ENCODE measurements at regions not wholly inside any gene's neighbourhood (a gene's known extent, or its start where the extent isn't known, plus 50 kb on each side); places are given as distances from the start of the nearest gene placed in this dataset. TPM values are rescaled to one million over a fixed set of nuclear protein-coding genes. Genes with fewer than 3 reads are reported as not detected.

- H2AFZ ChIP-seq (ENCODE audit: insufficient read depth, low read depth, low read length, poor library complexity, severe bottlenecking), result no peak overlapping the region
- H3K79me2 ChIP-seq (ENCODE audit: insufficient read depth, low read length), result no peaks in the 10 kb centered on the region
- H3K27me3 ChIP-seq (ENCODE audit: control insufficient read depth in 2 of 2, insufficient read depth in 2 of 2, low read length in 2 of 2), result no peaks in the 10 kb centered on the region
- H3K27me3 Mint-ChIP-seq (ENCODE audit: low read depth in 3 of 3), result no peaks in the 10 kb centered on the region
- H3K4me3 ChIP-seq (replicated peaks in 1 of 3; ENCODE audit: low read depth in 2 of 3, low read length in 3 of 3), result no peak overlapping the region
- WGBS (ENCODE audit: insufficient coverage), result no CpG with 5 or more reads among the region's 1 CpG
- H3K36me3 Mint-ChIP-seq, result no peaks in the 10 kb centered on the region
- H3K4me1 Mint-ChIP-seq, result no peaks in the 10 kb centered on the region
- no peak for DNase-seq
- H3K27ac Mint-ChIP-seq, result no peak overlapping the region
- H4K20me1 ChIP-seq (ENCODE audit: insufficient read depth, low read length), result no peaks in the 10 kb centered on the region
- intact Hi-C loops (cut with micrococcal nuclease), result no loop called here
- peaks cover 0 to 5% of the 10 kb centered on the region in 2 donors for H3K9me3 ChIP-seq (replicated peaks in 1 of 2; ENCODE audit: control insufficient read depth in 1 of 2, insufficient read depth in 1 of 2, low read length in 2 of 2)
- H3K9me3 Mint-ChIP-seq, result peaks cover 4 to 10% (median 7%) of the 10 kb centered on the region in 7 donors
- H3K36me3 ChIP-seq (replicated peaks in 1 of 2; ENCODE audit: control insufficient read depth in 1 of 2, insufficient read depth in 2 of 2, low read length in 2 of 2), result no peaks in the 10 kb centered on the region
- no peak overlapping the region for H3K9ac ChIP-seq (ENCODE audit: insufficient read depth, low read length, poor library complexity, severe bottlenecking)
- H3K4me1 ChIP-seq (ENCODE audit: control insufficient read depth in 1 of 2, insufficient read depth in 2 of 2, low read length in 2 of 2), result no peaks in the 10 kb centered on the region
- no peak overlapping the region for H3K27ac ChIP-seq (ENCODE audit: low read depth in 1 of 2, low read length in 2 of 2)
- no peak overlapping the region for H3K4me3 Mint-ChIP-seq
- no peak overlapping the region for H3K4me2 ChIP-seq (replicated peaks; ENCODE audit: extremely low read depth, low read length, poor library complexity, severe bottlenecking)
- TF ChIP-seq CTCF (IDR thresholded peaks at IDR 0.05), result no peak
Observed at GRCh38 chr4:72629540-72629939, 60.5 kb upstream of the ADAMTS3 start.

GRCh38 chr4:72627723-72628122, 58.7 kb upstream of the ADAMTS3 start:
- H3K4me3 Mint-ChIP-seq, result no peak overlapping the region
- H3K27ac Mint-ChIP-seq, result no peak overlapping the region
- Histone ChIP-seq H3K4me2 (replicated peaks; ENCODE audit: extremely low read depth, low read length, poor library complexity, severe bottlenecking) (no peak overlapping the region), H3K9me3 (replicated peaks in 1 of 2; ENCODE audit: control insufficient read depth in 1 of 2, insufficient read depth in 1 of 2, low read length in 2 of 2) (peaks cover 0 to 5% of the 10 kb centered on the region in 2 donors), H2AFZ (ENCODE audit: insufficient read depth, low read depth, low read length, poor library complexity, severe bottlenecking) (no peak overlapping the region), H3K27ac (ENCODE audit: low read depth in 1 of 2, low read length in 2 of 2) (no peak overlapping the region), H3K27me3 (ENCODE audit: control insufficient read depth in 2 of 2, insufficient read depth in 2 of 2, low read length in 2 of 2) (no peaks in the 10 kb centered on the region), H3K79me2 (ENCODE audit: insufficient read depth, low read length) (no peaks in the 10 kb centered on the region), H3K9ac (ENCODE audit: insufficient read depth, low read length, poor library complexity, severe bottlenecking) (no peak overlapping the region), H4K20me1 (ENCODE audit: insufficient read depth, low read length) (no peaks in the 10 kb centered on the region), H3K36me3 (replicated peaks in 1 of 2; ENCODE audit: control insufficient read depth in 1 of 2, insufficient read depth in 2 of 2, low read length in 2 of 2) (no peaks in the 10 kb centered on the region), H3K4me1 (ENCODE audit: control insufficient read depth in 1 of 2, insufficient read depth in 2 of 2, low read length in 2 of 2) (no peaks in the 10 kb centered on the region), H3K4me3 (replicated peaks in 1 of 3; ENCODE audit: low read depth in 2 of 3, low read length in 3 of 3) (no peak overlapping the region)
- no peaks in the 10 kb centered on the region for H3K36me3 Mint-ChIP-seq
- H3K9me3 Mint-ChIP-seq, result peaks cover 2 to 9% (median 6%) of the 10 kb centered on the region in 7 donors
- intact Hi-C loops (cut with micrococcal nuclease), result no loop called here
- DNase-seq, result no peak
- H3K27me3 Mint-ChIP-seq (ENCODE audit: low read depth in 3 of 3), result no peaks in the 10 kb centered on the region
- no peak for TF ChIP-seq CTCF (IDR thresholded peaks at IDR 0.05)
- H3K4me1 Mint-ChIP-seq, result no peaks in the 10 kb centered on the region

Small RNA genes in the stretch of these regions (small RNA-seq; reads per million reads assigned to genes)
- gene RNU4ATAC9P (ENCODE audit: insufficient read length, low read depth), result not detected
